ENCODE measurements at regions not wholly inside any gene's neighbourhood (a gene's known extent, or its start where the extent isn't known, plus 50 kb on each side); places are given as distances from the start of the nearest gene placed in this dataset.

GRCh38 chr12:25321772-25322171 is 71.0 kb upstream of the KRAS start:
- Histone ChIP-seq H3K9me3 (ENCODE audit: insufficient read depth, low read depth, low read length) (no peaks in the 10 kb centered on the region), H2AFZ (ENCODE audit: low read length) (no peak overlapping the region; the same call in 1 of the 2 replicates), H3K36me3 (ENCODE audit: insufficient read depth, low read length) (no peaks in the 10 kb centered on the region), H3F3A (ENCODE audit: low read depth) (no peaks in the 10 kb centered on the region), H3K27me3 (ENCODE audit: insufficient read depth, low read length, poor library complexity, severe bottlenecking) (no peaks in the 10 kb centered on the region), H3K79me2 (ENCODE audit: insufficient read depth, low read length) (no peaks in the 10 kb centered on the region), H3K4me2 (ENCODE audit: low read depth, low read length, poor library complexity, severe bottlenecking) (no peak overlapping the region), H3K9ac (ENCODE audit: low read depth, low read length, poor library complexity, severe bottlenecking) (no peak overlapping the region), H3K4me3 (ENCODE audit: low read length, poor library complexity, severe bottlenecking) (no peak overlapping the region), H3K4me1 (ENCODE audit: insufficient read depth, low read length, poor library complexity, severe bottlenecking) (peaks cover 45% of the 10 kb centered on the region), H3K9me2 (replicated peaks; ENCODE audit: low read depth, low read length) (no peaks in the 10 kb centered on the region), H4K20me1 (ENCODE audit: insufficient read depth, low read length, poor library complexity, severe bottlenecking) (no peaks in the 10 kb centered on the region)
- no peak for TF ChIP-seq EZH2phosphoT487 (IDR thresholded peaks at IDR 0.05; ENCODE audit: borderline replicate concordance)
- TF ChIP-seq CTCF (conservative IDR thresholded peaks at IDR 0.05; ENCODE audit: low read length) = no peak

- Histone ChIP-seq H4K20me1 (ENCODE audit: insufficient read depth, low read length, poor library complexity, severe bottlenecking) (no peaks in the 10 kb centered on the region), H3K36me3 (ENCODE audit: insufficient read depth, low read length) (no peaks in the 10 kb centered on the region), H3K9ac (ENCODE audit: low read depth, low read length, poor library complexity, severe bottlenecking) (no peak overlapping the region), H3F3A (ENCODE audit: low read depth) (no peaks in the 10 kb centered on the region), H3K9me2 (replicated peaks; ENCODE audit: low read depth, low read length) (no peaks in the 10 kb centered on the region), H3K4me3 (ENCODE audit: low read length, poor library complexity, severe bottlenecking) (no peak overlapping the region), H3K4me2 (ENCODE audit: low read depth, low read length, poor library complexity, severe bottlenecking) (no peak overlapping the region), H3K79me2 (ENCODE audit: insufficient read depth, low read length) (no peaks in the 10 kb centered on the region), H3K9me3 (ENCODE audit: insufficient read depth, low read depth, low read length) (no peaks in the 10 kb centered on the region), H3K4me1 (ENCODE audit: insufficient read depth, low read length, poor library complexity, severe bottlenecking) (peaks cover 45% of the 10 kb centered on the region), H3K27me3 (ENCODE audit: insufficient read depth, low read length, poor library complexity, severe bottlenecking) (no peaks in the 10 kb centered on the region), H2AFZ (ENCODE audit: low read length) (no peak overlapping the region)
- no peak for TF ChIP-seq EZH2phosphoT487 (IDR thresholded peaks at IDR 0.05; ENCODE audit: borderline replicate concordance)
- TF ChIP-seq CTCF (conservative IDR thresholded peaks at IDR 0.05; ENCODE audit: low read length) = no peak
These were observed 69.6 kb upstream of the KRAS start for GRCh38 chr12:25320123-25321006.

GRCh38 chr12:25319233-25319984 is 68.7 kb upstream of the KRAS start:
- Histone ChIP-seq H3K9me2 (replicated peaks; ENCODE audit: low read depth, low read length) (no peaks in the 10 kb centered on the region), H2AFZ (ENCODE audit: low read length) (no peak overlapping the region), H3K36me3 (ENCODE audit: insufficient read depth, low read length) (no peaks in the 10 kb centered on the region), H4K20me1 (ENCODE audit: insufficient read depth, low read length, poor library complexity, severe bottlenecking) (no peaks in the 10 kb centered on the region), H3K4me2 (ENCODE audit: low read depth, low read length, poor library complexity, severe bottlenecking) (no peak overlapping the region), H3K79me2 (ENCODE audit: insufficient read depth, low read length) (no peaks in the 10 kb centered on the region), H3K4me1 (ENCODE audit: insufficient read depth, low read length, poor library complexity, severe bottlenecking) (peaks cover 45% of the 10 kb centered on the region), H3K4me3 (ENCODE audit: low read length, poor library complexity, severe bottlenecking) (no peak overlapping the region), H3K27me3 (ENCODE audit: insufficient read depth, low read length, poor library complexity, severe bottlenecking) (no peaks in the 10 kb centered on the region), H3K9me3 (ENCODE audit: insufficient read depth, low read depth, low read length) (no peaks in the 10 kb centered on the region), H3F3A (ENCODE audit: low read depth) (no peaks in the 10 kb centered on the region), H3K9ac (ENCODE audit: low read depth, low read length, poor library complexity, severe bottlenecking) (no peak overlapping the region)
- TF ChIP-seq CTCF (conservative IDR thresholded peaks at IDR 0.05; ENCODE audit: low read length) (no peak), EZH2phosphoT487 (IDR thresholded peaks at IDR 0.05; ENCODE audit: borderline replicate concordance) (no peak)
